ENCODE measurements at regions not wholly inside any gene's neighbourhood (a gene's known extent, or its start where the extent isn't known, plus 50 kb on each side); places are given as distances from the start of the nearest gene placed in this dataset.

GRCh38 chr5:175052351-175052750 lies 328.0 kb downstream of the MSX2 start:
- Mint-ChIP-seq H3K4me3 (no peak overlapping the region), H3K27ac (no peak overlapping the region), H3K9me3 (ENCODE audit: low read depth) (no peaks in the 10 kb centered on the region), H3K4me1 (no peaks in the 10 kb centered on the region), H3K27me3 (peaks cover 18% of the 10 kb centered on the region), H3K36me3 (ENCODE audit: low read depth) (no peaks in the 10 kb centered on the region)
- POLR2A ChIA-PET: no interaction called here
- intact Hi-C loops (cut with DNase I, micrococcal nuclease): no loop called here
- ATAC-seq: no peak
- CTCF ChIA-PET: no interaction called here
- no peak for DNase-seq

GRCh38 chr5:175047048-175047447 lies 322.7 kb downstream of the MSX2 start:
- no peak for DNase-seq
- Mint-ChIP-seq H3K4me3 (no peak overlapping the region), H3K27ac (no peak overlapping the region), H3K27me3 (peaks cover 14% of the 10 kb centered on the region), H3K36me3 (ENCODE audit: low read depth) (no peaks in the 10 kb centered on the region), H3K9me3 (ENCODE audit: low read depth) (no peaks in the 10 kb centered on the region), H3K4me1 (no peaks in the 10 kb centered on the region)
- intact Hi-C loops (cut with DNase I, micrococcal nuclease): no loop called here
- CTCF ChIA-PET: no interaction called here
- ATAC-seq: no peak
- POLR2A ChIA-PET: no interaction called here

- Mint-ChIP-seq H3K27ac (no peak overlapping the region), H3K36me3 (ENCODE audit: low read depth) (no peaks in the 10 kb centered on the region), H3K27me3 (peaks cover 13% of the 10 kb centered on the region), H3K9me3 (ENCODE audit: low read depth) (no peaks in the 10 kb centered on the region), H3K4me1 (no peaks in the 10 kb centered on the region), H3K4me3 (no peak overlapping the region)
- DNase-seq: no peak
- CTCF ChIA-PET: no interaction called here
- ATAC-seq: no peak
- intact Hi-C loops (cut with DNase I, micrococcal nuclease): no loop called here
- POLR2A ChIA-PET: no interaction called here
Measured at GRCh38 chr5:175045820-175046219, 321.4 kb downstream of the MSX2 start.

- DNase-seq (no peak), ATAC-seq (no peak)
- POLR2A ChIA-PET: no interaction called here
- Mint-ChIP-seq H3K9me3 (ENCODE audit: low read depth) (no peaks in the 10 kb centered on the region), H3K27ac (no peak overlapping the region), H3K4me1 (no peaks in the 10 kb centered on the region), H3K36me3 (ENCODE audit: low read depth) (no peaks in the 10 kb centered on the region), H3K27me3 (peaks cover 6% of the 10 kb centered on the region), H3K4me3 (no peak overlapping the region)
- CTCF ChIA-PET: interaction anchor here (0.5 kb wide), 1 partner anchor 350 kb away, joined by 3 read pairs; no protein-coding TSS in a partner anchor
- intact Hi-C loops (cut with DNase I, micrococcal nuclease): no loop called here
Measured at GRCh38 chr5:175037820-175038219, 313.4 kb downstream of the MSX2 start.

- no peaks in the 10 kb centered on the region for H3K4me1 Mint-ChIP-seq
- no peak overlapping the region for H3K27ac Mint-ChIP-seq
- CTCF ChIA-PET: no interaction called here
- intact Hi-C loops (cut with DNase I, micrococcal nuclease): no loop called here
- DNase-seq: no peak
- H3K36me3 Mint-ChIP-seq (ENCODE audit: low read depth): no peaks in the 10 kb centered on the region
- no peaks in the 10 kb centered on the region for H3K27me3 Mint-ChIP-seq
- no peak overlapping the region for H3K4me3 Mint-ChIP-seq
- no peaks in the 10 kb centered on the region for H3K9me3 Mint-ChIP-seq (ENCODE audit: low read depth)
- no peak for ATAC-seq
- POLR2A ChIA-PET: no interaction called here
Measured at GRCh38 chr5:175035882-175036533, 311.6 kb downstream of the MSX2 start.

- H3K27ac Mint-ChIP-seq: no peak overlapping the region
- no peak overlapping the region for H3K4me3 Mint-ChIP-seq
- ChIA-PET CTCF (interaction anchor here (0.5 kb wide), 1 partner anchor 747 kb away, joined by 3 read pairs; no protein-coding TSS in a partner anchor), POLR2A (no interaction called here)
- H3K4me1 Mint-ChIP-seq: no peaks in the 10 kb centered on the region
- peaks cover 3% of the 10 kb centered on the region for H3K27me3 Mint-ChIP-seq
- H3K9me3 Mint-ChIP-seq (ENCODE audit: low read depth): no peaks in the 10 kb centered on the region
- intact Hi-C loops (cut with DNase I, micrococcal nuclease): no loop called here
- no peaks in the 10 kb centered on the region for H3K36me3 Mint-ChIP-seq (ENCODE audit: low read depth)
- DNase-seq (no peak), ATAC-seq (no peak)
Measured at GRCh38 chr5:175034924-175035323, 310.5 kb downstream of the MSX2 start.

GRCh38 chr5:175032741-175033151 lies 308.4 kb downstream of the MSX2 start:
- H3K4me1 Mint-ChIP-seq: no peaks in the 10 kb centered on the region
- H3K9me3 Mint-ChIP-seq (ENCODE audit: low read depth): no peaks in the 10 kb centered on the region
- CTCF ChIA-PET: no interaction called here
- intact Hi-C loops (cut with DNase I, micrococcal nuclease): no loop called here
- no peak for DNase-seq
- ATAC-seq: no peak
- POLR2A ChIA-PET: interaction anchor here (0.5 kb wide), 1 partner anchor 122 kb away, joined by 3 read pairs; no protein-coding TSS in a partner anchor
- no peak overlapping the region for H3K27ac Mint-ChIP-seq
- H3K4me3 Mint-ChIP-seq: no peak overlapping the region
- H3K27me3 Mint-ChIP-seq: peaks cover 3% of the 10 kb centered on the region
- H3K36me3 Mint-ChIP-seq (ENCODE audit: low read depth): no peaks in the 10 kb centered on the region

- intact Hi-C loops (cut with DNase I, micrococcal nuclease): no loop called here
- no peak for DNase-seq
- no peaks in the 10 kb centered on the region for H3K9me3 Mint-ChIP-seq (ENCODE audit: low read depth)
- CTCF ChIA-PET: no interaction called here
- H3K4me3 Mint-ChIP-seq: no peak overlapping the region
- no peak for ATAC-seq
- POLR2A ChIA-PET: no interaction called here
- no peaks in the 10 kb centered on the region for H3K36me3 Mint-ChIP-seq (ENCODE audit: low read depth)
- no peak overlapping the region for H3K27ac Mint-ChIP-seq
- no peaks in the 10 kb centered on the region for H3K4me1 Mint-ChIP-seq
- peaks cover 3% of the 10 kb centered on the region for H3K27me3 Mint-ChIP-seq
Measured at GRCh38 chr5:175032013-175032412, 307.6 kb downstream of the MSX2 start.

- DNase-seq (no peak), ATAC-seq (no peak)
- H3K27ac Mint-ChIP-seq: no peak overlapping the region
- intact Hi-C loops (cut with DNase I, micrococcal nuclease): no loop called here
- no peaks in the 10 kb centered on the region for H3K4me1 Mint-ChIP-seq
- peaks cover 7% of the 10 kb centered on the region for H3K27me3 Mint-ChIP-seq
- H3K4me3 Mint-ChIP-seq: no peak overlapping the region
- H3K9me3 Mint-ChIP-seq (ENCODE audit: low read depth): no peaks in the 10 kb centered on the region
- no peaks in the 10 kb centered on the region for H3K36me3 Mint-ChIP-seq (ENCODE audit: low read depth)
- CTCF ChIA-PET: interaction anchor here (0.7 kb wide), 1 partner anchor 324 kb away, joined by 4 read pairs; no protein-coding TSS in a partner anchor
- POLR2A ChIA-PET: no interaction called here
Measured at GRCh38 chr5:175027390-175027789, 303.0 kb downstream of the MSX2 start.

- POLR2A ChIA-PET: no interaction called here
- intact Hi-C loops (cut with DNase I, micrococcal nuclease): no loop called here
- Mint-ChIP-seq H3K4me1 (no peaks in the 10 kb centered on the region), H3K9me3 (ENCODE audit: low read depth) (no peaks in the 10 kb centered on the region), H3K4me3 (no peak overlapping the region), H3K27ac (no peak overlapping the region), H3K27me3 (peaks cover 9% of the 10 kb centered on the region), H3K36me3 (ENCODE audit: low read depth) (no peaks in the 10 kb centered on the region)
- DNase-seq (no peak), ATAC-seq (no peak)
- CTCF ChIA-PET: no interaction called here
Measured at GRCh38 chr5:175025077-175025476, 300.7 kb downstream of the MSX2 start.

GRCh38 chr5:175021841-175022625 lies 297.7 kb downstream of the MSX2 start:
- Mint-ChIP-seq H3K36me3 (ENCODE audit: low read depth) (no peaks in the 10 kb centered on the region), H3K27me3 (peaks cover 11% of the 10 kb centered on the region), H3K4me1 (no peaks in the 10 kb centered on the region), H3K27ac (no peak overlapping the region), H3K9me3 (ENCODE audit: low read depth) (no peaks in the 10 kb centered on the region), H3K4me3 (no peak overlapping the region)
- ChIA-PET CTCF (no interaction called here), POLR2A (no interaction called here)
- ATAC-seq (no peak), DNase-seq (no peak)
- intact Hi-C loops (cut with DNase I, micrococcal nuclease): no loop called here

GRCh38 chr5:175021321-175021720 lies 296.9 kb downstream of the MSX2 start:
- no peaks in the 10 kb centered on the region for H3K9me3 Mint-ChIP-seq (ENCODE audit: low read depth)
- ChIA-PET CTCF (no interaction called here), POLR2A (no interaction called here)
- peaks cover 11% of the 10 kb centered on the region for H3K27me3 Mint-ChIP-seq
- no peak overlapping the region for H3K27ac Mint-ChIP-seq
- H3K4me3 Mint-ChIP-seq: no peak overlapping the region
- intact Hi-C loops (cut with DNase I, micrococcal nuclease): no loop called here
- H3K4me1 Mint-ChIP-seq: no peaks in the 10 kb centered on the region
- ATAC-seq (no peak), DNase-seq (no peak)
- no peaks in the 10 kb centered on the region for H3K36me3 Mint-ChIP-seq (ENCODE audit: low read depth)
